Stimulated activated CD8-positive, alpha-beta memory T cell treated with anti-CD3 and anti-CD28 coated beads, Interleukin-4, amount 100 ng/mL, for 24 hours (primary cell): ENCODE measurements at regions not wholly inside any gene's neighbourhood (a gene's known extent, or its start where the extent isn't known, plus 50 kb on each side); places are given as distances from the start of the nearest gene placed in this dataset.
"Not testable (repeated sequence)": the region's sequence is repeated elsewhere in the genome, so short reads cannot be mapped to it uniquely, and the experiment has no call there.

Source experiments
- DNase-seq: peaks from one replicate; pipeline ENCODE4 v3.0.0-alpha.2; 2020; ENCODE audit warnings: low read depth

GRCh38 chr12:46711756-46712155 lies 114.0 kb downstream of the SLC38A4 start:
- DNase-seq, result no peak

GRCh38 chr12:46710125-46710743 lies 115.6 kb downstream of the SLC38A4 start:
- DNase-seq, result no peak

- no peak for DNase-seq
Measured at GRCh38 chr12:46702581-46703344, 123.0 kb downstream of the SLC38A4 start.

- DNase-seq, result no peak
Measured at GRCh38 chr12:46701356-46701755, 124.4 kb downstream of the SLC38A4 start.

- no peak for DNase-seq
Measured at GRCh38 chr12:46699986-46700385, 125.8 kb downstream of the SLC38A4 start.

GRCh38 chr12:46698003-46698402 lies 127.8 kb downstream of the SLC38A4 start:
- DNase-seq, result no peak

GRCh38 chr12:46693518-46693917 lies 132.3 kb downstream of the SLC38A4 start:
- DNase-seq, result no peak

- DNase-seq, result no peak
Measured at GRCh38 chr12:46693034-46693433, 132.8 kb downstream of the SLC38A4 start.

GRCh38 chr12:46692606-46693005 lies 133.2 kb downstream of the SLC38A4 start:
- no peak for DNase-seq

GRCh38 chr12:46686267-46686942 lies 139.4 kb downstream of the SLC38A4 start:
- no peak for DNase-seq

GRCh38 chr12:46684243-46684642 lies 141.6 kb downstream of the SLC38A4 start:
- DNase-seq, result not testable (repeated sequence)

GRCh38 chr12:46682148-46682547 lies 143.6 kb downstream of the SLC38A4 start:
- DNase-seq, result no peak

- no peak for DNase-seq
Measured at GRCh38 chr12:46680506-46680905, 145.3 kb downstream of the SLC38A4 start.

- DNase-seq, result no peak
Measured at GRCh38 chr12:46679754-46680153, 146.0 kb downstream of the SLC38A4 start.

- no peak for DNase-seq
Measured at GRCh38 chr12:46678426-46678825, 147.4 kb downstream of the SLC38A4 start.

GRCh38 chr12:46677749-46678148 lies 148.0 kb downstream of the SLC38A4 start:
- DNase-seq, result no peak

- DNase-seq, result no peak
Measured at GRCh38 chr12:46676797-46677520, 148.8 kb downstream of the SLC38A4 start.

- DNase-seq, result no peak
Measured at GRCh38 chr12:46676396-46676795, 149.4 kb downstream of the SLC38A4 start.

- no peak for DNase-seq
Measured at GRCh38 chr12:46675736-46676135, 150.1 kb downstream of the SLC38A4 start.

GRCh38 chr12:46674800-46675199 lies 151.0 kb downstream of the SLC38A4 start:
- DNase-seq, result no peak

- no peak for DNase-seq
Measured at GRCh38 chr12:46674129-46674528, 151.7 kb downstream of the SLC38A4 start.

- DNase-seq, result no peak
Measured at GRCh38 chr12:46671102-46671501, 154.7 kb downstream of the SLC38A4 start.

- DNase-seq, result no peak
Measured at GRCh38 chr12:46670636-46671035, 155.2 kb downstream of the SLC38A4 start.
